Fibroblast of lung (primary cell): ENCODE measurements at regions not wholly inside any gene's neighbourhood (a gene's known extent, or its start where the extent isn't known, plus 50 kb on each side); places are given as distances from the start of the nearest gene placed in this dataset.

ENCODE experiments used
- CTCF ChIP-seq, 2 donors: IDR thresholded peaks in 1 of 2; conservative IDR thresholded peaks in 1 of 2; 1 replicate in 1 of 2; 2 replicates in 1 of 2; pipeline ENCODE4 v1.5.1; 2011 to 2012; ENCODE audit warnings: low read length in 2 of 2, control low read depth in 1 of 2, inconsistent platforms in 1 of 2, low read depth in 1 of 2, mild to moderate bottlenecking in 1 of 2
- EZH2 ChIP-seq: IDR thresholded peaks from 2 replicates; pipeline ENCODE4 v1.5.1; 2012; ENCODE audit warnings: low read length, control low read depth, mild to moderate bottlenecking; ENCODE audit errors: missing control alignments

- TF ChIP-seq CTCF (conservative IDR thresholded peaks at IDR 0.05 in 1 of 2, IDR thresholded peaks at IDR 0.05 in 1 of 2; ENCODE audit: low read depth in 1 of 2, low read length in 2 of 2) (no peak), EZH2 (no peak)
Measured at GRCh38 chr10:60525716-60526585, 136.3 kb upstream of the ANK3 start.
